Erythroblast (primary cell): ENCODE measurements at regions not wholly inside any gene's neighbourhood (a gene's known extent, or its start where the extent isn't known, plus 50 kb on each side); places are given as distances from the start of the nearest gene placed in this dataset.

ENCODE experiments used
- GATA1 ChIP-seq: IDR thresholded peaks from 2 replicates; pipeline ENCODE4 v1.6.1; 2011; ENCODE audit warnings: low read depth, mild to moderate bottlenecking, control low read depth, low read length, moderate library complexity
- POLR2A ChIP-seq: IDR thresholded peaks from 2 replicates; pipeline ENCODE4 v1.6.1; 2011; ENCODE audit warnings: mild to moderate bottlenecking, low read length

DNA sequence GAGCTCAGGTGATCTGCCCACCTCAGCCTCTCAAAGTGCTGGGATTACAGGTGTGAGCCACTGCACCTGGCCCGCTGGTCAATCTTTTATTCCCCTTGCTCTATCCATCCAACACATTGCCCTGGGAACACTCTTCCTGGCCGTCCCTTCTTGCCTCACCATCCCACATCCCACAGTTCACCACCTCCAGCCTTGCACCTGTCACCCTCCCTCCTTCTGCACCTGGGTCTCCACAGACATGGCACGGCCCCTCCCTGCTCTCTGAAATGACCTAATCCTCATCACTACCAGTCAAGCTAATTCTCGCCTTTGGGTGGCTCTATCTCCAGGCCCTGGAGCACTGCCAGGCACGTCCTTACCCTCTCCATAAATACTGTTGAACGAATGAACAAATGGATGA is 116.9 kb upstream of the TEX51 start:
- no peak for TF ChIP-seq POLR2A
- no peak for TF ChIP-seq GATA1
